GM21576 (cell line): ENCODE measurements at regions not wholly inside any gene's neighbourhood (a gene's known extent, or its start where the extent isn't known, plus 50 kb on each side); places are given as distances from the start of the nearest gene placed in this dataset.
"Not testable (repeated sequence)": the region's sequence is repeated elsewhere in the genome, so short reads cannot be mapped to it uniquely, and the experiment has no call there.

Experiments
- ATAC-seq: cut with Tn5 transposase; IDR thresholded peaks from one replicate; pipeline ENCODE4 v1.9.1; 2021; ENCODE audit warnings: mild to moderate bottlenecking, moderate library complexity; ENCODE audit not compliant: unreplicated experiment

DNA sequence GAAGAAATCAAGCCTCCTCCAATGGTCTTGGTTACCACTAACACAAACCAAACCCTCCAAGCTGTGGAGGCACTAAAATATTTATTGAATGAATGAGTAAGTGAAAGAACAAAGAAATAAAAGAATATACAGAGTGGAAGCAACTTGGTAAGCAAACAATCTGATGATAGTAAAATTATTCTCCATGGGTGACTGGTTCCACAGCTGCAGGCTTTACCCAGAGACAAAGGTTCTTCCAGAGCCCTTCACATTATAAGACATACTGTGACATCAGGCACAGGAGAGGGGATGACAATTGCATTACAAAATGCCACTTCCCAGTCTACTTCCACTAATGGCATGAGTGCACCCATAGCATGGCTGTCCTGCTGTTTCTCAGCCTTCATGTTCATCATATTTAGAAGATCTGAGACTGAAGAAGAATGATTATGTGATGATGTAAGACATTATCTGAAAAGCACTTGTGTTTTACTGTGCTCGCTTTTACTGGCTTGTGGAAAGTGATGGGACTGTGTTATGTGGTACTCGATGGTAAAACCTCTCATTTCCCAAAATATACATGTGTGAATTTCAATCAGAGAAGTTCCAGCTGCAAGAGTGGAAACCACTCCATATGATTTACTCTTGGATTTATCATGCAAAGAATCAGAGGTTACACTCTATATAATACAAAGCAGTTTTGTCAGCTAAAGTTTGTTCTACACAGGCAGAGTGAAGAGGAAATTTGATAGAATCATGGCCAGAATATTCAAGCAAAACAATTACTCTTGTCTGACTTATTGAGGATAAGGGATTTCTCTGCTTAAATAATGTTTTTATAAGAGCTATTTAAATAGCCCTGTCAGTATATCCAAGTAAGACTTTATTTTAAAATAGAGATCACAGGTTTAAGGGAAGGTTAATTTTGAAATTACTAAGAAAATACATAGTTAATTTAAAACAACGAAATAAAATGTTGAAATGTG is 220.2 kb upstream of the NBEA start:
- ATAC-seq: no peak

DNA sequence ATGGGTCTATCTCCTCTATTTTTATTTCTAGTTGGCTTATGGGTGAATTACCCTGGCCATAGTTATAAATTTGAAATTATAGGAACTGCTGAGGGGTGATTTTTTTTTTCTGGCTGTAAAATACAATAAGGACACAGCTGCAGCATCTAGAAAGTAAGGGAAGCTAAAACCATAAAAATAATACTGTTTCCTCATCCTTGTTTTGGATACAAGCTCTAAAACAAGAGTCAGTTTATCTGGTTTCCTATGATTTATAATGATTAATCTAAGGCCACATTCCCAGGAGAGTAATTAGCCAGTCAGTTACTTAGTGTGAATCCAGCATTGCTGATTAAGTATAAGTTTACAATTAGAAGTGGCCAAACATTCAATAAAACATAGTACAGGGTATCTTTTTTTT is 219.1 kb upstream of the NBEA start:
- no peak for ATAC-seq

DNA sequence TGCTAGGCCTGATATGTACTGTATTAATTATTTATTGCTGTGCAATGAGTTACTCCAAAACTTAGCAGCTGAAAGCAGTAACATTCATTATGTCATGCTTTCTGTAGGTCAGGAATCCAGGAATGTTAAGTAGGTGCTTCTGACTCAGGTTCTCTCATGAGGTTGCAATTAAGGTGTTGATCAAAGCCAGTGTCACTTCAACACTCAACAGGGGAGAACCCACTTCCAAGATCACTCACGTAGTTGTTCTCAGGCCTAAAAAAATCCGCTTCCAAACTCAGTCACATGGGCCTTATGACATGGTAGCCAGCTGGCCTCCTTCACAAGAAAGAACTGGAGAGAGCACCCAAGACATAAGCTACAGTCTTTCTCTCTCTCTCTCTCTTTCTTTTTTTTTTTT is 211.1 kb upstream of the NBEA start:
- no peak for ATAC-seq

DNA sequence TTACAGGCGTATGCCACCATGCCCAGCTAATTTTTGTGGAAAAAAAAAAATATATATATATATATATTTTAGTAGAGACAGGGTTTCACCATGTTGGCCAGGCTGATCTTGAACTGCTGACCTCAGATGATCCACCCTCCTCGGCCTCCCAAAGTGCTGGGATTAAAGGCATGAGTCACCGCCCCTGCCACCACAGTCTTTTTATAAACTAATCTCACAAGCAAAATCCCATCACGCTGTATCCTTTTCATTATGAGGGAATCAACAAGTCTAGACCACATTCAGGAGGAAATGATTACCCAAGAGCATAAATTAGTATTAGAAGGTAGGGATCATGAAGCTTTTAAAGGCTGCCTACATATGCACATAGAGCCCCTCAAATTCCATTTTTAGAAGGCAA is 210.6 kb upstream of the NBEA start:
- ATAC-seq: no peak

DNA sequence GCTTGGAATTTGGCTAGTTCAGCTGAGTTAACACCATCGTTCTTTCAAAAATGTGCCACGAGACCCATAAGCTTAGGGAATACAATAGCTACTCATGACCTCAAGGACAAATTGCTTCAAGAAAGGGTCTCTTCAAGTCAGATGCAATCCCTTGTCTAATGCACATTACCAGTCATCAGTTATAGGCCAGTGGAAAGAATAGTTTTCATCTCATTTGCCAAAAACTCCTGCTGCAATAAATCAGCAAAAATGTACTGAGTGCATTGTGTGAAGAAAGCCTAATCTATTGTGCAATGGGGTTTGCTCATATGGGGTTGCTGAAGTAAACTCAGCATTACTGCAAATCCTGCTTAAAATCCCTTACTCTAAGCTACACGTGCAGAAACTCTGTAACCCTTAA is 208.3 kb upstream of the NBEA start:
- no peak for ATAC-seq

DNA sequence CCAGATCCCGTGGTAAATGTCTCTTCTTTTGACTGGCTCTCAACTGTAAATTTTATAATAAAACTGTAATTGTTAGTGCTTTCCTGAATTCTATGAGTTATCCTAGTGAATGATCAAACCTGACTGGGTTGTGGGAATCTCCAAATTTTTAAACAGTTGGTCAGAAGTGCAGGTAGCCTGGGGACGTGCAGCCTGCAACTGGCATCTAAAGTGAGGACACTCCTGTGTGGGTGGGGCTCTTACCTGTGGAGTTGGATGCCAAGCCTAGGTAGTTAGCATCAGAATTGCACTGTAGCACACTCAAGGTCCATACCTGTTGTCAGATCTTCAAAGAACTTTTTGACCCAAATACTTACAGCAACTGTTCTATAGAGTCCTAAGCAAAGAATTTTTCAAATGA is 207.1 kb upstream of the NBEA start:
- no peak for ATAC-seq

DNA sequence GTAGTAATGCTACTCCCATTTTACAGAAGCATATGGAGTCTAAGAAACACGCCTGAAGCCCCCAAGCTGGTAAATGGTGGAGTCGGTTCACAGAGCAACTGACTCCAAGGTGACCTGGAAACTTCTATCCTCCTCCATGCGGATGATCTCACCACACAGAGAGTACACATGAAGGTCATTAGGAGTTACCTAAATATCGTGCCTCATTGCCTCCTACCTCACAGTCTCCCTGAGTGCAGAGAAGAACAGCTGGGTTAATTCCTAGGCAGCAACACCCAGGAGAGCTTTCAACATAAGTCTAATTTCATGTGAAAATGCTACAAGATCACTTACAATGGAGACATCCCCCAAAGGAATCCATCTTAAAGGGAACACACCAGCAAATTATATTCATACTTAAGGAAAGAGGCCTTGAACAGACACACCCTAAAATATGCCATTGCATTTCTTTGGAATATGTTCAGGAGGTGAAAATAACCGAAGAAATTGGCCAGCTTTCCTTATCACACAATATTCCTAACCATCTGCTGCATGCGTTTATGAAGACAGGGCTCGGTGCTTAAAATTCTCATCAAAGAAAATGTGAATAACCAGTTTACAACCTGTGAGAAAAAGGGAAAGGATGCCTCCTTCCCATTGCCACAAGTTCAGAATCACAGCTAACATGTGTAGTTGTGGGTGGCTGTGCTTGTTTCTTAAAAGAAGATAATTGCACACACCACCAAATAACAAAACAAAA is 203.6 kb upstream of the NBEA start:
- ATAC-seq: no peak

DNA sequence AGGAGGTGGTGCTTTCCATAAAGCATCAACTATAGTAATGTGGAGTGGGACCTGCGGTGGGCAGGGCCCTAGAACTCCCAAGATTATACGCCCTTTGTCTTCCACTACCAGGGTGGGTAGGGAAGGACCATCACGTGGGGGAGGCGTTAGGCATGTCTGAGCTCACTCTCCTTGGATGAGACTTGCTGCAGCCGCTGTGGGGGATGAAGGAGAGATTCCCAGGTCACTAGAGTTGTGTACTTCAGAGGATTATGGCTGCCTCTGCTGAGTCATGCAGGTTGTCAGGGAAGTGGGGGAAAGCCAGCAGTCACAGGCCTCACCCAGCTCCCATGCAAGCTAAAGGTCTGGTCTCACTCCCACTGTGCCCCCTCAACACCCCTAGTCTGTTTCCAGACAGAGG is 195.0 kb upstream of the NBEA start:
- not testable (repeated sequence) for ATAC-seq

DNA sequence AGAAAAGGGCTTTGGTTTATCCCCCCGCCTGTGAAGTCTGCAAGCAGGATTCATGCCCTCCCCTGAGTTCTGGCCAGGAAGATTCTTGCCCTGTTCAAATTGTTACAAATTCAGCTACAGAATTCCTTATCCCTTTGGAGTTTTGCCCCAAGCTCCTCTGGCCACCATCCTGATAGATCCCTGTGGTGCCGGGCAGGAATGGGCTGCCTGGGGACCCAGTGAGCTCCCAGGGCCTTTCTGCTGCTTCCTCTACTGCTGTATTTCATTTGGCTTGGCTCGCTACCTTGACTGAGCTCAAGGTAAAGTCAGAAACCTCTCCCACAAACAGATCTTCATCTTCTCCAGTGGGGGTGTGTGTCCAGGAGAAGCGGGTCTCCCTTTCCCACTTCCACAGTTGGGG is 194.6 kb upstream of the NBEA start:
- ATAC-seq: no peak

DNA sequence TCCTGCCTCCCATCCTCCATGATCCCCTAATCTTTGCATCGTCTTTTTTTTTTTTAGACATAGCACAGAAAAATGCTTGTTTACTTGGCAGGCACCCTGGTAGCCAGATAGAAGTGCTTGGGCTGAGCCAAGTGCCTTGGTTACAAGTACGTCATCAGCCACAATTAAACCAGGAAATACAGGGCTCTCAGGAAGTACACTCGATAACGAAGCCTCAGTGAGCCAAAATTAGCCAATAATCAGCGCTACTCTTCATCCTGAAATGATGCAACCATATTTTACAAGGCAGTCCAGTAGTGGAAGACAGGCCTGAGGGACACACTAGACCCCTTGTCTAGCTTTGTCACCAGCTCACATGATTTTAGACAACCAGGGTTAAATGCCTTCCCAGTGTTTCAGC is 194.0 kb upstream of the NBEA start:
- no peak for ATAC-seq

DNA sequence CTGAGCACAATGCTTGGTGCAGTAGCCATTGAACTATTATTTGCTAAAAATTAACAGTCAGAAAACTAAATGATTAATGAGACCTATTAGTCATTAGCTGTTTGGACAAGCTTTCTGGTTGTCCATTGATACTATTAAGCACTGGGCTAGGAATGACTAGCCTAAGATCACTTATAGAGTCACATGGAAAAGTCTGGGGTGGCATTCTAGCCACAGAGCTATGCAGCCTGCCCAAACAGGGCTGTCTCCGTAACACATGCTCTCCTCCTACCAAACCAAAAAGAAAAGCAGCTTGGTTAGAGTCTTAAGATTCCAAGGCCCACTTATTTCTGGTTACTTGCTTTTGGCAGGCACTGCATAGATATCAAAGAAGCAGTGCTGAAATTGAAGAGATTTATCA is 193.5 kb upstream of the NBEA start:
- ATAC-seq: no peak

DNA sequence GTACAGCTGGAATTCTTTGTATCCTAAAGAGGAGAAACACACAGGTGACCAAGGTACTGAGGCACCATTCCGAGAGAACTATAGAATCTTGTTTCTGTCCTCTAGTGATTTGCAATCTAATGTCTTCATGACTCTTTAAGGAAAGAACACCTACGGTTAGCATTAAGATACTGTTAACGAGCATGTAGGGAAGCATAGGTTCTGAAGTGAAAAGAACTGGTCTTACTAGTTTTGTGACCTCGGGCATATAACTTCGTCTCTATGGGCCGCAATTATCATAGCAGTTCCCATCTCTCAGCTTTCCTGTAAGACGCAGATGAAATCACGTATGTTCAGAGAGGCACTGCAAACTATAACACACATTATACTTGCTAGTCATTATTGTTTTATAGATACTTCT is 193.0 kb upstream of the NBEA start:
- no peak for ATAC-seq

DNA sequence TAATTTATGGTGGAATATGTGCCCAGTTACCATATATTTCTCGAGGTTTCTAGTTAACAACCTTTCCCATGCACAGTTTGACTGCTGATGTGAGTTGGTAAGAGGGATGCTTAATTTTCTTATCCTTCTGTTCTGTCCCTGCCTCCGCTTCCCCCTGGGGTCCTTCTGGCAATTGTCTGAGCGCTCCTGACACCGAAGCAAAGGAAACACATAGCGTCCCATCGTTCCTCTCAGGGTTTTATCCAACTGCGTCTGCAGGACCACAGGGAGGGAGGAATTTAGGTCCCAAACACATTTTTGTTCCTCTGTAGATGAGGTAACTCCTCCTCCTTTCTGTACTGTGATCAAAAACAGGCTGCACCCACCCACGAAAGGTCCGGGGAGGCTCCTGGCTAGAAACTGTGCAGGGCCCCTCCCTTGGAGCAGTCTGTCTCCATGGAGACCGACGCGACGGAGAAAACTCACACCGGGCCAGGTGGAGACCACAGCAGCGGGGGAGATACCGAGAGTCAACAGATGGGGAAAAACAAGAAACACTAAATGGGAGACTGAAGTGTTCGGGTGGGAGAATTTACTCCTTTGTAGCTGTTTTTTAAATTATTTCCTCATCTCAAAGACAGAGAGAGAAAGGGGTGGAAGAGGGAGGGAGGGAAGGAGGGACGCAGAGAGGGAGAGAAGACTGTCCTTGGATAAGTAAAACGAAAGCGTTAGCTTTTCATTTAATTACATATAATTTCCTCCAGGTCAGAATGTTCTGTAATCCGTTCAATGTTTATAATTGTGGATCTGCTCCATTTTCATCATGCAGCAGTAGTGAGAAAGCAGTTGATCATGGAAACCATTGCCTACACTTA is 191.8 kb upstream of the NBEA start:
- no peak for ATAC-seq

DNA sequence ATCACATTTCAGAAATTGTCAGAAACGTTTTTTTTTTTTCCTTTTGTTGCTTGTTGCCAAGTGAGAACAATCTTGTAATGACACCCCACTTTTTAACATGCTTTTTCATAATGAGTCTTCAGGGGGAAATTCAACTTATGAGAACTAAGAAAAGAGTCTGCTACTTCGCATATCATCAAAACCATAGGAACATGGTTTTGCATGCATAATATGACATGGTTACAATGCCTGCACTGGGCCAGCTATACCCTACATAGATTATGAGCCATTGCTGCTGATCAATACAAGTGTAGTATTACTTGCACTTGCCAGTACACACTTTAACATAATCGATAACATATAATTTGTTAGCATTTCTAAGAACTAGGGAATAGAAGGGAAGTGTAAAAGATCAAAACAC is 191.0 kb upstream of the NBEA start:
- no peak for ATAC-seq

DNA sequence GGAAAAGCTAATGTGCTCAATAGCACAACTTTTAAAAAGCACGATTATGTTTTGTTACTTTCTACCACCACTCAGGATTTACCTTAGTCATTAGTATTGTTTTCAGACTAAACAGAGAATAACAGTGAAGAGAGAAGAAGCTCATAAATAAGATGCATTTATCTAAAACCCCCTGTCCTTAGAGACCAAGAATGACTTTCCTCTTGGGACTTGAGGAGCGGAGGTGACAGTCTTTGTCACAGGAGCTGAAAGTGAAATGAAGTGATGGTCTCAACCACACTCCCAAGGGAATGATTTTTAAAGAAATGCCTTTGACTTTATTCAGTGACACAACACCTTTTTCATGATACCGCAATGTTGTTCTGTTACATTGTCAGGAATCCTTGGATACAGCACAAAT is 190.6 kb upstream of the NBEA start:
- no peak for ATAC-seq

DNA sequence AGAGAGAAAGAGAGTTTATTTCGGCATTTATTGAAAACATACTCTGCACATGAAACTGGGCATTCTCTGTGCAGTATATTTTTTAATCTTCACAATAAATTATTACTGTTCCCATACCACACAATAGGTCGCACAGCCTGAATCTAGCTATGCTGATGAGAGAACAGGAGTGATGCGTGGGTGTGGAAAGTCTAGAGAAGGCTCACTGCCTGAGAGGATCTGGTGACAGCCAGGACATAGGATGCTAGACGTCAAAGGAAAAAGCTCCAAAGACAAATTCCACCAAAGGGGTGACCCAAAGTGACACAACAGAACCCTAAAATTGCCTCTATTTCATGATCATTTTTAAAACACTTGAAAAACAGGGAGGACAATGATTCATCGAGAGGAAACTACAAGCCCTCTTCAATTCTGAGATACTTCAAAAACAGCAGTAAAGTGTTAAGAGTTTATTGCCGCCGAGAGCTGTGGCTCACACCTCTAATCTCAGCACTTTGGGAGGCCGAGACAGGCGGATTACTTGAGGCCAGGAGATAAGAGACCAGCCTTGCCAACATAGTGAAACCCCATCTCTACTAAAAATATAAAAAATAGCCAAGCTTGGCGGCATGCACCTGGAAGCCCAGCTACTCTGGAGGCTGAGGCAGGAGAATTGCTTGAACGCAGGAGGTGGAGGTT is 189.6 kb upstream of the NBEA start:
- no peak for ATAC-seq

DNA sequence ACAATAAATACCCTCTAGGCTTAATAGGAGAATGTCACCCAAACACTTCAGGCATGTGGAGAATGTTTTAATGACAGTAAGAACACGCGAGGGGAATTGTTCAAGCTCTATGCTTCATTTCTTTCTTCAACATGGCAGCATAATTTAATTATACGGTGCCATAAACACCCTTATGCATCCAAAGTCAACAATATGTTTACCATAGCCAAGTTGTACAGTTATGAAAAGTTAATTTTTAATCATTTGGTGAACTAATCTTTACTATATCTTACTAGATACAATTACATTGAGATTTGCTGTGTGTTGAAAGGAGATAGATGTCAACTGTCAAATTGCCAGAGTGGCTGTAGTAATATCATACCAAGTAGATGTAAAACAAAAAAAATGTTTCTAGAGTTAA is 185.9 kb upstream of the NBEA start:
- ATAC-seq: no peak

DNA sequence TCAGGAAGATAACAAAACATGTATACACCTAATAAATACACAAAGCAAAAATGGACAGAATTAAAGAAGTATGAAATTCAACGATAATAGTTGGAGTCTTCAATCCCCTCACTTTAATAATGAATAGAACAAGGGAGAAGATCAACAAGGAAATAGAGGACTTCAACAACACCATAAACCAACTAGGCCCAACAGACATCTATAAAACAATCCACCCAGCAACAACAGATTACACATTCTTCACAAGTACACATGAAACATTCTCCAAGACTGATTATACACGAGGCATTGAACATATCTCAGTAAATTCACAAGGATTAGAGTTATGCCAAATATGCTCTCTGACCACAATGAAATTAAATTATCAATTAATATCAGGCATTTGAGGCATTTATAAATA is 185.5 kb upstream of the NBEA start:
- ATAC-seq: no peak

DNA sequence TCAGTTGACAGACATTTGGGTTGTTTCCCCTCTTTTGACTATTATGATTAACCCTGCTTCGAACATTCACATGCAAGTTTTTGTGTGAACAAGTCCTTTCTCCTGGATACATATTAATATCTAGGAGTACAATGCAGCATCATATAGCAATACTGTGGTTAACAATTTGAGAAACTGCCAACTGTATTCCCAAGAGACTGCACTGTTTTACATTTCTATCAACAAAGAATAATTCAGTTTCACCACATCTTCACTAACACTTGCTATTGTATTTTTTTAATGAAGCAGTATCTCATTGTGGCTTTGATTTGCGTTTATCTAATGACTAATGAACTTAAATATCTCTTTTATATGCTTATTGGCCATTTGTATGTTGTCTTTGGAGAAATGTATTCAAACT is 184.6 kb upstream of the NBEA start:
- ATAC-seq: no peak

DNA sequence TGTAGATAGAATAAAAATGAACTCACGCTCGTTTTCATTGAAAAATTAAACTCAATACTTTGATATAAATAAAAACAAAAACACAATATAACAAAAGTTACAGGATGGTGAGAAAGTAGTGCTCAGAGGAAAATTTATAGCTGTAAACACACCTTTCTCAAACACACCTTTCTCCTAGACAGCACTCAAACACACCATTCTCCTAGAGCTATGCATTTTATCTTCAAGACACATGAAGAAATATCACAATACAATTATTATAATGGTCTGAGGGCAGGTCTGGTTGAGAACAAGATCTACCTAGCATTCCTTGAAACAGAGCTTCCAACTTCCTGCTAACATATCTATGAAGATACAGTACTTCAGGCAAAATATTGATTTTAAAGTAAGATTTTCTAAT is 183.4 kb upstream of the NBEA start:
- ATAC-seq: no peak

DNA sequence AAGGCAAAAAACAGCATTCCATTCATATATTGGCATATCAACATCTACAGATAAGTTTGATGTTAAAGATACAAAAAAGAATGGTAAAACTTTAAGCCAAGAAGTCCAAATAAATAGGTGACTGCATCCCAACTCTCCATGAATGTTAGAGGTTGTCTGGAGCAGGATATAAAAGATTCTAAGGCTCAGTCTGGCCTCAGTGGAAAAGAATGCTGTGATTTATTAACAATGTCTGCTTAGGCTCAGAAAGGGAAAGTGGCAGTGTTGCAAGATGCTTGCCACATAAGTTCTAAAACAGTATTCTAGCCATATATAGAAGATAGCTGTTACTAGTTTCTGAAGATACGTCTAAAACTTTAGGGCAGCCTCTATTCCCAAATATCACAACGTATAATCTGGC is 179.8 kb upstream of the NBEA start:
- no peak for ATAC-seq
